CD1c-positive myeloid dendritic cell (primary cell): ENCODE measurements at regions not wholly inside any gene's neighbourhood (a gene's known extent, or its start where the extent isn't known, plus 50 kb on each side); places are given as distances from the start of the nearest gene placed in this dataset.
A peak's percentile ranks its signal among the peaks of the same experiment; 100 is the strongest.
"Not testable (repeated sequence)": the region's sequence is repeated elsewhere in the genome, so short reads cannot be mapped to it uniquely, and the experiment has no call there.

ENCODE experiments used
- DNase-seq: peaks from one replicate; pipeline ENCODE4 v3.0.0-alpha.2; 2016; ENCODE audit errors: extremely low spot score

GRCh38 chr2:91422102-91422501, 2730.6 kb downstream of the RPIA start:
- not testable (repeated sequence) for DNase-seq

DNA sequence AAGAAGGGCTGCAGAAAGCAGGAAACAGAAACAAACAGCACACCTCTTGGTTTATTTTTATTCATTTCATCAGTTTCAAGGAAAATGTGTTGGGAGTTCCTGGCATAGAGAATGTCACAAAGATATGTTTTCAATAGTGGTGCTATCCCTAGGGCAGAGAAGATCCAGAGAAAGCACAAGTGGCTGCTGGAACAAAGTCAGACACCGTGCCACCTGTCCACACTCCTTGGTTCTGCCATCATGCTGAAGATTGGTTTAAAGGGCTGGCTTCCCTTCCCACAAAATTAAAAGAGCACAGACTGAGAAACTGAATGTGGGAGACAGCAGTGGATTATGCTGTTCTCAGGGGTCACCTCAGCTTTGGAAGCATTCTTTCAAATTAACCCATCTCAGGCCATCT, 2735.7 kb downstream of the RPIA start:
- DNase-seq: not testable (repeated sequence)

- not testable (repeated sequence) for DNase-seq
Observed at GRCh38 chr2:91441932-91442245, 2750.4 kb downstream of the RPIA start.

GRCh38 chr2:91442246-91442905, 2750.9 kb downstream of the RPIA start:
- no peak for DNase-seq

- not testable (repeated sequence) for DNase-seq
Observed at GRCh38 chr2:91442906-91443729, 2751.6 kb downstream of the RPIA start.

- DNase-seq: not testable (repeated sequence)
Observed at GRCh38 chr2:91443730-91444115, 2752.2 kb downstream of the RPIA start.

DNA sequence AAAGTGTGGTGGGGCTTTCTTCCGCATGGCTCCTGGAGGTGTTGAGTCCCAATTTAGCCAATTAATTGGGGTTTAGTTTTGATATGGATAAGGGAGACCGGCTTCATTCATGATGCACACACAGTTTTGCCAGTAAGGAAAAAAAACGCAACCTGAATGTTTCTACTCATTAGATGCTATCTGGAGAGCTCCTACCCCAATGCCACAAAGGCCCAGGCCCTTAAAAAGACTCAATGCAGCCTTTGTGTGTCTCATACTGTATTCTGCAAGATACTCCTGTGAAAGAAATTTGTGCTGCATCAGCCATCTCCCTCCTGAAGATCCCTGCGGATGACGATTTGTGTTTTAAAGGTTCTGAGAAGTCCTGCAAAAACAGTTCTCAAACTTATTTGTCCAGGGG, 2754.2 kb downstream of the RPIA start:
- not testable (repeated sequence) for DNase-seq

DNA sequence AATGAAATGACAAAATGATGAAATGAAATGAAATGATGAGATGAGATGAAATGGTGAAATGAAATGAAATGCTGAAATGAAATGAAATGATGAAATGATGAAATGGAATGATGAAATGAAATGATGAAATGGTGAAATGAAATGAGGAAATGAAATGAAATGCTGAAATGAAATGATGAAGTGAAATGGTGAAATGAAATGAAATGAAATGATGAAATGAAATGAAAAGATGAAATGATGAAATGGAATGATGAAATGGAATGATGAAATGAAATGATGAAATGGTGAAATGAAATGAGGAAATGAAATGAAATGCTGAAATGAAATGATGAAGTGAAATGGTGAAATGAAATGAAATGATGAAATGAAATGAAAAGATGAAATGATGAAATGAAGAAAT, 2755.0 kb downstream of the RPIA start:
- DNase-seq: not testable (repeated sequence)

GRCh38 chr2:91446915-91447314, 2755.4 kb downstream of the RPIA start:
- DNase-seq: not testable (repeated sequence)

DNA sequence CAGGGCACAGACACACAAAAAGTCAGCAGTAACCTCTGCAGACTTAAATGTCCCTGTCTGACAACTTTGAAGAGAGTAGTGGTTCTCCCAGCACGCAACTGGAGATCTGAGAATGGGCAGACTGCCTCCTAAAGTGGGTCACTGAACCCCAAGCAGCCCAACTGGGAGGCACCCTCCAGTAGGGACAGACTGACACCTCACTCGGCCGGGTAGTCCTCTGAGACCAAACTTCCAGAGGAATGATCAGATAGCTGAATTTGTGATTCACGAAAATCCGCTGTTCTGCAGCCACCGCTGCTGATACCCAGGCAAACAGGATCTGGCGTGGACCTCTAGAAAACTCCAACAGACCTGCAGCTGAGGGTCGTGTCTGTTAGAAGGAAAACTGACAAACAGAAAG, 2756.0 kb downstream of the RPIA start:
- DNase-seq: not testable (repeated sequence)

GRCh38 chr2:91462292-91462691, 2770.8 kb downstream of the RPIA start:
- not testable (repeated sequence) for DNase-seq

DNA sequence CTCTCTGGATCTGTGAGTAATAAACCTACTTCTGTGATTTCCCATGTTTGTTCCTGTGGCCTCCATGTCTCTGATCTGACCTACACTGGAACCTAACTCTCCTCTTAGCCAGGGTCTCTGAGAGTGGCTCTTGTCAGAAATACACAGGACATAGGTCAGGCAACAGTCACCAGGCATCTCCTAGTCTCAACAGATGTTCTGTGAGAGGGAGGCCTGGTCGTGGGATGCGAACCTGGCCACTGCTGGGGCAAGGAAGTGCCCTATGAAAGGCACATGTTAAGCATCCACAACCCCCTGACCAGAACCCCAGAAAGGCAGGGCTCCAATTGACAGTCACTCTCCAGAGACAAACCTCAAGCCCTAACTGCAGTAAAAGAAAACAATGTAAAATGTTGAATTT, 2771.5 kb downstream of the RPIA start:
- DNase-seq: peak; percentile 0

GRCh38 chr2:91466780-91467363, 2775.4 kb downstream of the RPIA start:
- not testable (repeated sequence) for DNase-seq

- DNase-seq: peak; percentile 0
Observed at GRCh38 chr2:91476244-91476935, 2784.9 kb downstream of the RPIA start.

DNA sequence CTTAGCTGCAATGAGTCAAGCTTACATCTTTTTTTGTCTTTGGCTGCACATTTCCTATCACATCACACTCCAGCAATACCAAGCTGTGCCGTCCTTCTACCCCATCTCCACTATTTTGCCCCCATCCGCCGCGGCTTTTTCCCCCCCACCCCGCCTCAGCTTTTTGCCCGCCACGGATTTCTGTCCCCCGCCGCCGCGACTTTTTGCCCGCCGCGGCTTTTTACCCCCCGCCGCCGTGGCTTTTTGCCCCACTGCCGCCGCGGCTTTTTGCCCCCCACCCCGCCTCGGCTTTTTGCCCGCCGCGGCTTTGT, 2785.4 kb downstream of the RPIA start:
- peak; percentile 0 for DNase-seq

DNA sequence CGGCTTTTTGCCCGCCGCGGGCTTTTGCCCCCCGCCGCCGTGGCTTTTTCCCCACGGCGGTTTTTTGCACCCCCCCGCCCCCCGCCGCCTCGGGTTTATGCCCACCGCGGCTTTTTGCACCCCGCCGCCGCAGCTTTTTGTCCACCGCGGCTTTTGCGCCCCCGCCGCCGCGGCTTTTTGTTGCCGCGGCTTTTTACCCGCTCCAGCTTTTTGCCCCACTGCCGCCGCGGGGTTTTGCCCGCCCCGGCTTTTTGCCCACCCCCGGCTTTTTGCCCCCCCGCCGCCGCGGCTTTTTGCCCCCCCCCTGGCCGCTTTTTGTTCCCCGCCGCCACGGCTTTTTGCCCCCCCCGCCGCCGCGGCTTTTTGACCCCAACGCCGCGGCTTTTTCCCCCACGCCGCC, 2785.8 kb downstream of the RPIA start:
- DNase-seq: peak; percentile 1

- peak; percentile 20 for DNase-seq
Observed at GRCh38 chr2:91477731-91478672, 2786.5 kb downstream of the RPIA start.

DNA sequence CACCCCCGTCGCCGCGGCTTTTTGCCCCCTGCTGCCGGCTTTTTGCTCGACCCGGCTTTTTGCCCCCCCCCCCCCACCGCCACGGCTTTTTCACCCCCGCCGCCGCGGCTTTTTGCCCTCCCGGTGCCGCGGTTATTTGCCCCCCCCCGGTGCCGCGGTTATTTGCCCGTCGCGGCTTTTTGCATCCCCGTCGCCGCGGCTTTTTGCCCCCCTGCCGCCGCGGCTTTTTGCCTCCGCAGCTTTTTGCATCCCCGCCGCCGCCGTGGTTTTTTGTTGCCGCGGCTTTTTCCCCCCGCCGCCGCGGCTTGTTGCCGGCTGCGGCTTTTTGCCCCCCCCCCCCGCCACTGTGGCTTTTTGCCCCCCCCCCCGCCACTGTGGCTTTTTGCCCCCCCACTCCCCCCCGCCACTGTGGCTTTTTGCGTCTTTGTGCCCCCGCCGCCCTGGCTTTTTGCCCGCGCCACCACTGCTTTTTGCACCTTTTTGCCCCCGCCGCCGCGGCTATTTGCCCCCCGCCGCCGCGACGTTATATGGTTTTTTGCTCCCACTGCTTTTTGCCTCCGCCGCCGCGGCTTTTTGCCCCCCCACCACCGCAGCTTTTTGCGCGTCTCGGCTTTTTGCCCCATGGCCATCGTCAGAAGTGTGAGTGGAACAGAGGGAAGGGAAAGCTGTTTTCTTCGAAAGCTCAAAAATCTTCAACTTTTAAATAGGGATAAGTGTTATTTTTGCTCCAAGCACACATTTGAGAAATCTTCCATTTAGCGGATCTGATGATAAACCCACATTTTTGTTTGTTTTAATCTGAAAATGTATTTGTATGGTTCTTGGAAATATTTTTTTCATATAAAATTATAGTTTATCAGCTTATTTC, 2787.6 kb downstream of the RPIA start:
- peak; percentile 11 for DNase-seq

GRCh38 chr2:91485226-91485625, 2793.8 kb downstream of the RPIA start:
- DNase-seq: not testable (repeated sequence)
